Adrenal gland (tissue), 5 donors: ENCODE measurements at regions not wholly inside any gene's neighbourhood (a gene's known extent, or its start where the extent isn't known, plus 50 kb on each side); places are given as distances from the start of the nearest gene placed in this dataset.

Experiments
- CTCF ChIP-seq, 6 experiments: fragments of 450-650 bp in 4 of 6; fragments of 200-600 bp in 2 of 6; sonication (generic) in 1 of 6; IDR thresholded peaks; 1 replicate in 5 of 6; 2 replicates in 1 of 6; pipeline versions ENCODE4 v1.5.1 to v1.8.0; 2016 to 2021; ENCODE audit warnings: antibody characterized with exemption in 6 of 6, mild to moderate bottlenecking in 2 of 6, moderate library complexity in 1 of 6
- POLR2A ChIP-seq, 2 donors: fragments of 450-650 bp; IDR thresholded peaks; one replicate each; pipeline ENCODE4 v1.6.1; 2017; ENCODE audit warnings: antibody characterized with exemption in 2 of 2, mild to moderate bottlenecking in 2 of 2, moderate library complexity in 1 of 2
- donor health status: DM: no; HTN: no; CAD: no.

GRCh38 chr10:4159173-4159572 is 374.2 kb upstream of the KLF6 start:
- TF ChIP-seq CTCF (IDR thresholded peaks at IDR 0.05) (no peak), POLR2A (IDR thresholded peaks at IDR 0.05) (no peak)
